Left lobe of liver (tissue), 2 donors: ENCODE measurements at regions not wholly inside any gene's neighbourhood (a gene's known extent, or its start where the extent isn't known, plus 50 kb on each side); places are given as distances from the start of the nearest gene placed in this dataset.
"Not testable (repeated sequence)": the region's sequence is repeated elsewhere in the genome, so short reads cannot be mapped to it uniquely, and the experiment has no call there.

Source experiments
- ATAC-seq: fragments of 200-7000 bp; cut with Tn5 transposase; one replicate; pipeline ENCODE4 v1.9.1; 2020; ENCODE audit warnings: mild to moderate bottlenecking, moderate library complexity
- DNase-seq: peaks from one replicate; pipeline ENCODE4 v3.0.0-alpha.2; 2020; ENCODE audit warnings: low spot score
- donor health status: DM: no; HTN: no; CAD: no; lungs with moderate emphysema.
- donor health status: DM: no; HTN: yes; CAD: no.

GRCh38 chr6:67811239-67812037, 823.6 kb upstream of the ADGRB3 start:
- DNase-seq (no peak), ATAC-seq (no peak)

- ATAC-seq: not testable (repeated sequence)
Measured at GRCh38 chr6:67804808-67805207, 830.3 kb upstream of the ADGRB3 start.

DNA sequence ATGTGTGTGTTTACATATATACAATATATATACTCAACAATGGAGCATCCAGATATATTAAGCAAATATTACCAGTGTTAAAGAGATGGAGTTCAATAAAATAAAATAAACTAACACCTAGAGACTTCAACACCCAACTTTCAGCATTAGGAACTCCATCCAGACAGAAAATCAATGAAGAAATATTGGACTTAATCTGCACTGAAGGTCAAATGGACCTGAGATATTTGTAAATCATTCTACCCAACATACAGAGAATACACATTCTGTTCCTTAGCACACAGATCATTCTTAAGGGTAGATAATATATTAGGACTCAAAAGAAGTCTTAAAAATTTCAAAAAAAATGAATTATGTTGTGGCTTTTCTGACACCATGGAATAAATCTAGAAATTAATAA, 832.3 kb upstream of the ADGRB3 start:
- ATAC-seq (no peak), DNase-seq (no peak)

More at GRCh38 chr6:67804808-67805207, 830.3 kb upstream of the ADGRB3 start:
- DNase-seq: not testable (repeated sequence)

DNA sequence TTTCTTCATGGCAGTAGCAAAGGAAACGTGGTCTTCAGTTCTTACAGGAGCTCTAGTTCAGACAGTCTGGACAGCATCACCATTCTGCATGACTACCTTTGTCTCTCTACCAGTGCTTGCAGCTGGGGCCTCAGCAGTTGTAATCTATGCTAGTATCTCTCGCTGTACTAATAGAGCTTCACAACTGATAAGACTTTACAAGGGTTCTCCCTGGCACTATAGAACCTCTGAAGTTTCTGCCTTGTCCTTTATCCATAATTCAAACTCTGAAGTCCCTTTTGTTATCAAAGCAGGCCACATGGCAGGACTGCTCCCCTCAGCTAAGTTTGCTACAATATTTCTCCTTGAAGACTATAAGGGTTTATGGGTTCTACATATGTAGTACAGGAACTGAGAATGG, 842.1 kb upstream of the ADGRB3 start:
- no peak for ATAC-seq
- DNase-seq: no peak

DNA sequence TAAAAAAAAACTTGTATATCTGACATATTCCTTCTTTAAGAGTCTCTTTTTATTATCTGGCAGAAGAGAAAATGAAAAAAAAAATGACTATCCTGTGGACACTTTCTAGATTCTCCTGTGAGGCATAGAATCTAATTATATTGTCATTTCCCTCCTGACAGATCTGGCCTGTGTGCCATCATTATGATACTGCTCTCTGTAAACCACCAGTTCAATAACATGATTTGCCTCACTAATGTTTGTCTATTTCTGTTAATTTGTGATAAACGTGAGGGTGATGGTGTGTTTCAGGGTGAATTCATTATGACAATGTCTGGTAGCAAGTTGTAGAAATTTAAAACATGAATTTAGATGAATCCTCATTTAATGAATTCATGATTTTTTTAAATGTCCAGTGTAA, 844.5 kb upstream of the ADGRB3 start:
- no peak for ATAC-seq

DNA sequence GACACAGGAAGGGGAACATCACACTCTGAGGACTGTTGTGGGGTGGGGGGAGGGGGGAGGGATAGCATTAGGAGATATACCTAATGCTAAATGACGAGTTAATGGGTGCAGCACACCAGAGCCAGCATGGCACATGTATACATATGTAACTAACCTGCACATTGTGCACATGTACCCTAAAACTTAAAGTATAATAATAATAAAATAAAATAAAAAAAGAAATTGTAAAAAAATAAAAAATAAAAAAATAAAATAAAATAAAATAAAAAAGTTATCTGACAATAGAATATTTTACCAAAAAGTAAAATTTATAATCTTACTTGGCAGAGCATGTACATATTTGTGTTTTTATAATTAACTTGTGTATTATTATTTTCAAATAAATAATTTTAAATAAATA, 848.0 kb upstream of the ADGRB3 start:
- not testable (repeated sequence) for DNase-seq, ATAC-seq

More for the DNA sequence above, 844.5 kb upstream of the ADGRB3 start:
- no peak for DNase-seq

DNA sequence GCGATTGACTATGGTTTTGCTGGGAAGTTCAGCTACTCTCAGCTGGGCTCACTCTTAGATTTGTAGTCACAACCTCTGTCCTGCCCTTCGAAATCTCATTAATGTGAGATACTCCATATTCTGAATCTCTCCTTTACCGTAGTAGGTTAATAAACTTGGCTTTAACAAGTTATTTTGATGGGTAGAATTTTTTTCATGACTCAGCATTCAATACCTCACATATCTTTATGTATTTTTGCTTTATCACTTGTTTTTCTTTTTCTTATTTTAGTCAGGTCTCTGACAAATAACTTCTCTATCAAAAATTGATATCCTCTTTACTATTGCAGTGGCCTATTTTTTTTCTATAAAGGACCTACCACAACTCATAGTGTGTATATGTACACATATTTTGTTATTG, 855.2 kb upstream of the ADGRB3 start:
- no peak for DNase-seq

GRCh38 chr6:67775333-67775732, 859.7 kb upstream of the ADGRB3 start:
- ATAC-seq: no peak
- no peak for DNase-seq

More for the DNA sequence above, 855.2 kb upstream of the ADGRB3 start:
- ATAC-seq: no peak

GRCh38 chr6:67768972-67769371, 866.1 kb upstream of the ADGRB3 start:
- ATAC-seq (no peak), DNase-seq (no peak)

GRCh38 chr6:67767046-67767822, 867.8 kb upstream of the ADGRB3 start:
- DNase-seq, ATAC-seq: not testable (repeated sequence)

GRCh38 chr6:67766057-67766456, 869.0 kb upstream of the ADGRB3 start:
- ATAC-seq: no peak
- no peak for DNase-seq

DNA sequence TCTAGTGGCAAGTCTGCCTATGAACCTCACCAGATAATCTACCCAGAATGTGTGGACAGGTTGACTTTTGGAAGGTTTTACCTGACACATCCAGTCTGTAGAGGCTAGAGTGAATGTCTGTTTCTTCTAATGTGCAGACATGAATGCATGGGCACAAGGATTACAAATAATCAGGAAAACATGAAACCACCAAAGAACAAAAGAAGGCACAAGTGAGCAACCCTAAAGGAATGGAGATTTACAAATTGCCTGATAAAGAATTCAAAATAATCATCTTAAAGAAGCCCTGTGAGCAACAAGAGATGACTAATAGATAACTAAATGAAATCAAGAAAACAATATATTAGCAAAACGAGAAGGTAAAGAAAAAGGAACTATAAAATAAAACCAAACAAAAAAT, 876.1 kb upstream of the ADGRB3 start:
- no peak for DNase-seq
- ATAC-seq: no peak

- ATAC-seq (no peak), DNase-seq (no peak)
Measured at GRCh38 chr6:67757465-67758033, 877.5 kb upstream of the ADGRB3 start.

GRCh38 chr6:67748521-67748920, 886.6 kb upstream of the ADGRB3 start:
- ATAC-seq (no peak), DNase-seq (no peak)

DNA sequence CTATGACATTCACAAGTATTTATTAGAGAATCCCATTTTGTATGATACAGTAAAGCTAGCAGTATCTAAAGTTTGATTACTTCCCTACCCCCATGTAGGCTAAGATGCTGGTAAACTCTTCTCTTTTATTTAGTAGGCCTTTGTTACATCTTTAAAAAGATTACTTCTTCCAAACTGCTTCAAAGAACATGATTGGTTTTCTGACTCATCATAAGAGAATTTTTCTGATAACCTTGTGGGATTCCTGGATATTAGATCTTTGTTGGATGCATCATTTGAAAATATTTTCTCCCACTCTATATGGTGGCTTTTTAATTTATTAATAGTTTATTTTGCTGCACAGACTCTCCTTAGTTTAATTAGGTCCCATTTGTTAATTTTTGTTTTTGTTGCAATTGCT, 898.3 kb upstream of the ADGRB3 start:
- ATAC-seq: no peak
- DNase-seq: no peak

GRCh38 chr6:67736161-67736560, 898.9 kb upstream of the ADGRB3 start:
- no peak for DNase-seq
- no peak for ATAC-seq

GRCh38 chr6:67735623-67736022, 899.5 kb upstream of the ADGRB3 start:
- DNase-seq (no peak), ATAC-seq (no peak)

GRCh38 chr6:67722861-67723261, 912.2 kb upstream of the ADGRB3 start:
- no peak for ATAC-seq
- no peak for DNase-seq

GRCh38 chr6:67717281-67717680, 917.8 kb upstream of the ADGRB3 start:
- no peak for DNase-seq
- no peak for ATAC-seq

- no peak for ATAC-seq
- DNase-seq: no peak
Measured at GRCh38 chr6:67706388-67706787, 928.7 kb upstream of the ADGRB3 start.

- no peak for DNase-seq
- ATAC-seq: no peak
Measured at GRCh38 chr6:67698534-67698933, 936.5 kb upstream of the ADGRB3 start.

GRCh38 chr6:67694127-67694526, 941.0 kb upstream of the ADGRB3 start:
- DNase-seq (no peak), ATAC-seq (no peak)
